MM.1S (cell line): ENCODE measurements at regions not wholly inside any gene's neighbourhood (a gene's known extent, or its start where the extent isn't known, plus 50 kb on each side); places are given as distances from the start of the nearest gene placed in this dataset.

Experiments
- DNase-seq: peaks from one replicate; pipeline ENCODE4 v3.0.0-alpha.2; 2015
- H2AFZ ChIP-seq: fragments of 300-600 bp; sonication (generic); 2 replicates; pipeline ENCODE4 v1.6.0; 2016; ENCODE audit warnings: antibody characterized with exemption, low read length
- H3F3A ChIP-seq: fragments of 300-600 bp; sonication (generic); 2 replicates; pipeline ENCODE4 v1.6.1; 2016; ENCODE audit warnings: mild to moderate bottlenecking, antibody characterized with exemption, low read length, moderate library complexity, mixed read lengths; ENCODE audit not compliant: insufficient read depth
- H3K27ac ChIP-seq: fragments of 300-600 bp; sonication (generic); 2 replicates; pipeline ENCODE4 v1.5.1; 2016; ENCODE audit warnings: mild to moderate bottlenecking, low read length
- H3K27me3 ChIP-seq: fragments of 300-600 bp; sonication (generic); replicated peaks from 2 replicates; pipeline ENCODE4 v1.6.0; 2016; ENCODE audit warnings: low read length; ENCODE audit not compliant: insufficient read depth
- H3K36me3 ChIP-seq: fragments of 300-600 bp; sonication (generic); replicated peaks from 2 replicates; pipeline ENCODE4 v1.6.1; 2016; ENCODE audit warnings: mild to moderate bottlenecking, low read length, mixed read lengths; ENCODE audit not compliant: insufficient read depth
- H3K4me1 ChIP-seq: fragments of 300-600 bp; sonication (generic); 2 replicates; pipeline ENCODE4 v1.6.1; 2016; ENCODE audit warnings: low read length, mixed read lengths
- H3K4me2 ChIP-seq: fragments of 300-600 bp; sonication (generic); 2 replicates; pipeline ENCODE4 v1.6.0; 2016; ENCODE audit warnings: low read depth, low read length
- H3K4me3 ChIP-seq: fragments of 300-600 bp; sonication (generic); 2 replicates; pipeline ENCODE4 v1.5.1; 2016; ENCODE audit warnings: low read length, mixed read lengths
- H3K79me2 ChIP-seq: fragments of 300-600 bp; sonication (generic); 2 replicates; pipeline ENCODE4 v1.6.1; 2016; ENCODE audit warnings: mixed run types, low read length, mixed read lengths
- H3K9ac ChIP-seq: fragments of 300-600 bp; sonication (generic); 2 replicates; pipeline ENCODE4 v1.6.1; 2016; ENCODE audit warnings: low read length, mixed read lengths
- H3K9me2 ChIP-seq: fragments of 300-600 bp; sonication (generic); replicated peaks from 2 replicates; pipeline ENCODE4 v1.6.1; 2016; ENCODE audit warnings: mild to moderate bottlenecking, low read length, mixed read lengths; ENCODE audit not compliant: insufficient read depth
- H3K9me3 ChIP-seq: fragments of 300-600 bp; sonication (generic); replicated peaks from 2 replicates; pipeline ENCODE4 v1.6.1; 2016; ENCODE audit warnings: mild to moderate bottlenecking, low read length, mixed read lengths; ENCODE audit not compliant: insufficient read depth
- H4K20me1 ChIP-seq: fragments of 300-600 bp; sonication (generic); 2 replicates; pipeline ENCODE4 v1.6.1; 2016; ENCODE audit warnings: mild to moderate bottlenecking, low read length, moderate library complexity, mixed read lengths; ENCODE audit not compliant: insufficient read depth
- CTCF ChIP-seq: fragments of 300-600 bp; sonication (generic); IDR thresholded peaks from 2 replicates; pipeline ENCODE4 v1.5.1; 2016; ENCODE audit warnings: antibody characterized with exemption, low read length, mixed read lengths
- EZH2 ChIP-seq: fragments of 300-600 bp; sonication (generic); optimal IDR thresholded peaks from 2 replicates; pipeline ENCODE3; 2017; ENCODE audit warnings: low read depth, mild to moderate bottlenecking, antibody characterized with exemption, low read length, mixed read lengths
- EZH2phosphoT487 ChIP-seq: fragments of 300-600 bp; sonication (generic); IDR thresholded peaks from 2 replicates; pipeline ENCODE4 v1.6.1; 2018; ENCODE audit warnings: antibody characterized with exemption, low read length

DNA sequence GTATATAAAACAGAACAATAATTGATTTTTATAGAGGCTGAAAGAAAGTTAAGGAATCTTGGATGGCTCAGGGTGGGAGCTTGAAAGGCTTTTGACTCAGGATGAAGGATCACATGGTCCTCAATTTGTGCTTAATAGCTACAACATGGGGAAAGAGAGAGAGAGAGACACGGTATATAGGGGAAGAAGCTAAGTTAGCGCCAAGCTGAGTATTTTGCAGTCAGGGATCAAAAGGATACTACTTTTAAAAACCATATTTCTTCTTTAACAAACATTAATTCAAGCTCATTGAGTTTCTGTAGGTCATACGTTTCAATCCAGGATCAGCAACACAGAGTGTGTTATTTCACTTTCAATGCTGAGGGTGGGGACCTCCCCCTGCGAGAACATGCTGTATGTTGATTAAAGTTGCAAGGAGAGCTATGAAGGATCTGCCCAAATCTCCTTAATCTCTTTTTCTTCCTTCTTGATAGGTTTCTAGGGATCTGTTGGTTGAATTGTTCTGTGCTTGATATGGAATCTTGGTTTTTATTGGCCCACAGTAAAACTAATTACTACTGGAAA is 133.1 kb upstream of the NUDT4 start:
- H3F3A ChIP-seq, result peaks cover 31% of the 10 kb centered on the region
- H3K4me3 ChIP-seq, result peak overlapping the region; percentile 14; the same call in 1 of the 2 replicates
- no peaks in the 10 kb centered on the region for H3K9me2 ChIP-seq
- TF ChIP-seq EZH2phosphoT487 (no peak), CTCF (no peak), EZH2 (no peak)
- peak; percentile 49 for DNase-seq
- H4K20me1 ChIP-seq, result no peaks in the 10 kb centered on the region
- peak overlapping the region; percentile 45 for H2AFZ ChIP-seq
- H3K27me3 ChIP-seq, result no peaks in the 10 kb centered on the region
- no peaks in the 10 kb centered on the region for H3K9me3 ChIP-seq
- peak overlapping the region; percentile 14; the same call in 1 of the 2 replicates for H3K9ac ChIP-seq
- no peaks in the 10 kb centered on the region for H3K36me3 ChIP-seq
- peak overlapping the region; percentile 69 for H3K27ac ChIP-seq
- H3K4me1 ChIP-seq, result peaks cover 45% of the 10 kb centered on the region
- H3K79me2 ChIP-seq, result no peaks in the 10 kb centered on the region
- H3K4me2 ChIP-seq, result peak overlapping the region; percentile 55

GRCh38 chr12:93245543-93245942 is 132.2 kb upstream of the NUDT4 start:
- no peak overlapping the region for H2AFZ ChIP-seq
- H3K4me1 ChIP-seq, result peaks cover 45% of the 10 kb centered on the region

DNA sequence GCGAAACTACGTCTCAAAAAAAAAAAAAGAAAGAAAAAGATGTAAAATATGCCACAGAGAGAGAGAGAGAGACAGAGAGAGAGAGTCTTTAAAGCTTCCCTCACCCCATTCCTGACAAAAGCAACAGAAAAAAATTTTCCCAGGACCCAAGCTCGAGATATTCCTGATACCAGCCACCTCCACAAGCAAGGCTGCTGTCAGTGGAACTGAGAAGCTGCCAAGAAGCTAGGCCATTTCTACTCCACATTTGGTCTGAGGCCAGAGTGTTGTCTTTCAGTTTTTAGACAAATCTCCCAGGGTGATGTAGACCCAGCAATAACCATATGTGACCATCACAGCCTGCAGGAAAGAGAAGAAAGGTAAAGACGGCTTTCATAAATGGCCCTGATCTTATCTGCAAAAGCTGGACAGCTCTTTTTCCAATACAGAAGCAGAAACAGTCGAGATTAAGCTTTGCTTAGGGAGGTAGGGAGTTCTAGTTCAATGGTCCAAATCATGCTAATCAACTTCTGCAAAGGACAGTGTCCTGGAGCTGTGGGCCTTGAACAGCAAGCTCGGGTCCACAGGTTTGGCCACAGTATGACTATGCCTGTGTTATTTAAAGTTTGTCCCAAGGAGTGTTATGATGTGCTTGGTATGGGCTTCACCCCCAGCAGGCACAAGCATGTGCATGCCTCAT is 130.3 kb upstream of the NUDT4 start:
- no peaks in the 10 kb centered on the region for H4K20me1 ChIP-seq
- no peak overlapping the region for H3K4me2 ChIP-seq
- H3K4me1 ChIP-seq, result peaks cover 45% of the 10 kb centered on the region
- no peak overlapping the region for H3K27ac ChIP-seq
- TF ChIP-seq EZH2phosphoT487, result no peak
- no peak for TF ChIP-seq CTCF
- TF ChIP-seq EZH2, result no peak
- H3K4me3 ChIP-seq, result no peak overlapping the region
- H3F3A ChIP-seq, result peaks cover 31% of the 10 kb centered on the region
- DNase-seq, result no peak
- no peaks in the 10 kb centered on the region for H3K9me2 ChIP-seq
- no peak overlapping the region for H3K9ac ChIP-seq
- no peaks in the 10 kb centered on the region for H3K79me2 ChIP-seq
- H3K9me3 ChIP-seq, result no peaks in the 10 kb centered on the region
- no peak overlapping the region for H2AFZ ChIP-seq
- H3K27me3 ChIP-seq, result no peaks in the 10 kb centered on the region
- H3K36me3 ChIP-seq, result no peaks in the 10 kb centered on the region

More at GRCh38 chr12:93245543-93245942, 132.2 kb upstream of the NUDT4 start:
- Histone ChIP-seq H3F3A (peaks cover 31% of the 10 kb centered on the region), H3K36me3 (no peaks in the 10 kb centered on the region), H3K27me3 (no peaks in the 10 kb centered on the region), H3K9me2 (no peaks in the 10 kb centered on the region), H4K20me1 (no peaks in the 10 kb centered on the region), H3K4me2 (peak overlapping the region; percentile 55; the same call in 1 of the 2 replicates), H3K9me3 (no peaks in the 10 kb centered on the region), H3K9ac (no peak overlapping the region), H3K4me3 (no peak overlapping the region), H3K79me2 (no peaks in the 10 kb centered on the region), H3K27ac (peak overlapping the region; percentile 69; the same call in 1 of the 2 replicates)
- peak; percentile 95 for DNase-seq
- no peak for TF ChIP-seq CTCF
- TF ChIP-seq EZH2phosphoT487, result no peak
- no peak for TF ChIP-seq EZH2
